ENCODE measurements at regions not wholly inside any gene's neighbourhood (a gene's known extent, or its start where the extent isn't known, plus 50 kb on each side); places are given as distances from the start of the nearest gene placed in this dataset.

DNA sequence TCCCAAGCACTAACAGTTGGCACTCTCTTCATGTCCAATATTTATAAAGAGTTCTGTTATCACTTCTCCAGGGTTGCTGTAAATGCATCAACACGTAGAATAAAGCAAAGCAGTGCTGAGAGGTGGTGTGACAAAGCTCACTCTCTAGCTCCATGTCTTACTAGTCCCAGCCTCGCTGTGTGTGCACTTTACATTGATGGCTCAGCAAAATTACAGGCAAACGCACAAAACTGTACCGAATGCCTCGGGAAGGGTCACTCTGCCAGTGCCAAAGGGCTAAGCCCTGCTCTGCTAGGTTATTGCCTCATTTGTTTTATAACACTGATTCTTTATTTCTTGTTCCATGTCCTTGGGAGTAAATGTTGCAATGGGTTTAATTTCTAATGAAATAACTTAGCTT, 1005.9 kb upstream of the WWC1 start:
- no peak for TF ChIP-seq POLR2A (IDR thresholded peaks at IDR 0.05)
- TF ChIP-seq, protein P1, sequence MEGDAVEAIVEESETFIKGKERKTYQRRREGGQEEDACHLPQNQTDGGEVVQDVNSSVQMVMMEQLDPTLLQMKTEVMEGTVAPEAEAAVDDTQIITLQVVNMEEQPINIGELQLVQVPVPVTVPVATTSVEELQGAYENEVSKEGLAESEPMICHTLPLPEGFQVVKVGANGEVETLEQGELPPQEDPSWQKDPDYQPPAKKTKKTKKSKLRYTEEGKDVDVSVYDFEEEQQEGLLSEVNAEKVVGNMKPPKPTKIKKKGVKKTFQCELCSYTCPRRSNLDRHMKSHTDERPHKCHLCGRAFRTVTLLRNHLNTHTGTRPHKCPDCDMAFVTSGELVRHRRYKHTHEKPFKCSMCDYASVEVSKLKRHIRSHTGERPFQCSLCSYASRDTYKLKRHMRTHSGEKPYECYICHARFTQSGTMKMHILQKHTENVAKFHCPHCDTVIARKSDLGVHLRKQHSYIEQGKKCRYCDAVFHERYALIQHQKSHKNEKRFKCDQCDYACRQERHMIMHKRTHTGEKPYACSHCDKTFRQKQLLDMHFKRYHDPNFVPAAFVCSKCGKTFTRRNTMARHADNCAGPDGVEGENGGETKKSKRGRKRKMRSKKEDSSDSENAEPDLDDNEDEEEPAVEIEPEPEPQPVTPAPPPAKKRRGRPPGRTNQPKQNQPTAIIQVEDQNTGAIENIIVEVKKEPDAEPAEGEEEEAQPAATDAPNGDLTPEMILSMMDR (IDR thresholded peaks at IDR 0.05): no peak
- TF ChIP-seq EP300 (IDR thresholded peaks at IDR 0.05; ENCODE audit: low read depth): no peak
- no peak for TF ChIP-seq POLR2AphosphoS5 (IDR thresholded peaks at IDR 0.05)

Measured in transverse colon (tissue), 4 donors.